Esophagus (tissue), 2 donors: ENCODE measurements at regions not wholly inside any gene's neighbourhood (a gene's known extent, or its start where the extent isn't known, plus 50 kb on each side); places are given as distances from the start of the nearest gene placed in this dataset.
"Not testable (repeated sequence)": the region's sequence is repeated elsewhere in the genome, so short reads cannot be mapped to it uniquely, and the experiment has no call there.

Experiments used
- H3K27ac ChIP-seq, 2 donors: one replicate each; pipeline ENCODE4 v1.5.1; 2013; ENCODE audit warnings: low read depth in 2 of 2, mild to moderate bottlenecking in 2 of 2, inconsistent platforms in 1 of 2, low read length in 1 of 2, moderate library complexity in 1 of 2
- H3K27me3 ChIP-seq, 2 donors: one replicate each; pipeline ENCODE4 v1.6.1; 2013; ENCODE audit warnings: low read length in 2 of 2, control low read depth in 1 of 2, mild to moderate bottlenecking in 1 of 2; ENCODE audit not compliant: insufficient read depth in 2 of 2, control insufficient read depth in 1 of 2
- H3K36me3 ChIP-seq, 2 donors: one replicate each; pipeline ENCODE4 v1.6.1; 2013; ENCODE audit warnings: low read length in 1 of 2; ENCODE audit not compliant: control insufficient read depth in 2 of 2, insufficient read depth in 2 of 2
- H3K4me1 ChIP-seq, 2 donors: one replicate each; pipeline ENCODE4 v1.6.1; 2013; ENCODE audit warnings: low read length in 1 of 2; ENCODE audit not compliant: control insufficient read depth in 2 of 2, insufficient read depth in 2 of 2
- H3K4me3 ChIP-seq, 2 donors: one replicate each; pipeline ENCODE4 v1.5.1; 2013; ENCODE audit warnings: low read length in 2 of 2, mild to moderate bottlenecking in 2 of 2, low read depth in 1 of 2, moderate library complexity in 1 of 2
- H3K9me3 ChIP-seq, 2 donors: one replicate each; pipeline ENCODE4 v1.6.1; 2013; ENCODE audit warnings: mild to moderate bottlenecking in 2 of 2, low read depth in 1 of 2, low read length in 1 of 2, moderate library complexity in 1 of 2; ENCODE audit not compliant: control insufficient read depth in 2 of 2, insufficient read depth in 1 of 2
- WGBS, 2 donors: extraction: QIAGEN DNeasy Blood & Tissue Kit; methylation state at CpG; one replicate each; pipeline ENCODE4 v1.1.7; 2013; 5-methylcytosine and 5-hydroxymethylcytosine counted together
- donor health status: healthy with polysubstance abuse.
- donor health status: Bipolar disorder and iron deficiency.

GRCh38 chr14:89098254-89098653, 273.8 kb downstream of the TTC8 start:
- 65 to 74% methylated on average over 2 of the region's 2 CpGs for WGBS, 2 donors
- Histone ChIP-seq H3K4me1 (no peaks in the 10 kb centered on the region), H3K36me3 (no peaks in the 10 kb centered on the region), H3K27me3 (no peaks in the 10 kb centered on the region), H3K9me3 (no peaks in the 10 kb centered on the region), H3K27ac (no peak overlapping the region), H3K4me3 (no peak overlapping the region)

GRCh38 chr14:89104171-89104817, 279.8 kb downstream of the TTC8 start:
- H3K4me3 ChIP-seq, H3K9me3 ChIP-seq, H3K27ac ChIP-seq, H3K36me3 ChIP-seq, H3K27me3 ChIP-seq, H3K4me1 ChIP-seq: not testable (repeated sequence)
- 78 to 79% methylated on average over 10 of the region's 10 CpGs for WGBS, 2 donors

- H3K36me3 ChIP-seq, H3K4me3 ChIP-seq, H3K9me3 ChIP-seq, H3K27me3 ChIP-seq, H3K27ac ChIP-seq, H3K4me1 ChIP-seq: not testable (repeated sequence)
- WGBS, 2 donors = 81 to 83% methylated on average over 4 of the region's 4 CpGs
These were observed 280.4 kb downstream of the TTC8 start for GRCh38 chr14:89104861-89105260.
